ENCODE measurements at regions not wholly inside any gene's neighbourhood (a gene's known extent, or its start where the extent isn't known, plus 50 kb on each side); places are given as distances from the start of the nearest gene placed in this dataset.

DNA sequence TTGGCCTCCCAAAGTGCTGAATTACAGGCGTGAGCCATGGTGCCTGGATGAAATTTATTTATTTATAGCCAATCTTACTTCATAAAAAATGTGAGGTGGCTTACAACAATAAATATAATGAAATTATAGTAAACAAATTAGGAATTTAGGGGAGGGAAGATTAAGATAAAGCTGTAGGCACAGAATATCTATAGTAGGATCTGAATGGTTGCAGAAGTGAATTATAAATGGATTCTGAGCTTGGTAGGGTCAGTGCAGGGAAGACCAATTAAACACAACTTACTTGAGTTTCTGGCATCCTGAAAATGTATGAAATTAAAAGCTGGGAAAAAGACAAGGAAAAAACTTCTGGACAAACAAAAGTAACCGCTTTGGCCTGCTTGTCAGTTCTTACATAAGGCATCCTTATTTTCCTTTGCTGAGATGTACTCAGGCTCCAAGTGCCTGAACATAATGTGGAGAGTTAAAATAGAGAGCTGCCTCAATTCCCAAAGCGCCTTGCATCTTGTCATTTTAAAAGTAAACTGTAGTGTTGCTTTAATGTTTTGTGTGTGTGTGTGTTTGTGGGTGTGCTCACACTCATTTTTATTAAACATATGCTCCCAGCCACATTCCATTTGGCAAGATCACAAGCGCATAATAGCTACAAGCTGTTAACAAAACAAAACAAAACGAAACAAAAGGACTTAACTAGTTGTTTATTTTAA, 247.3 kb downstream of the S1PR1 start (continued):
- TF ChIP-seq, protein P1, sequence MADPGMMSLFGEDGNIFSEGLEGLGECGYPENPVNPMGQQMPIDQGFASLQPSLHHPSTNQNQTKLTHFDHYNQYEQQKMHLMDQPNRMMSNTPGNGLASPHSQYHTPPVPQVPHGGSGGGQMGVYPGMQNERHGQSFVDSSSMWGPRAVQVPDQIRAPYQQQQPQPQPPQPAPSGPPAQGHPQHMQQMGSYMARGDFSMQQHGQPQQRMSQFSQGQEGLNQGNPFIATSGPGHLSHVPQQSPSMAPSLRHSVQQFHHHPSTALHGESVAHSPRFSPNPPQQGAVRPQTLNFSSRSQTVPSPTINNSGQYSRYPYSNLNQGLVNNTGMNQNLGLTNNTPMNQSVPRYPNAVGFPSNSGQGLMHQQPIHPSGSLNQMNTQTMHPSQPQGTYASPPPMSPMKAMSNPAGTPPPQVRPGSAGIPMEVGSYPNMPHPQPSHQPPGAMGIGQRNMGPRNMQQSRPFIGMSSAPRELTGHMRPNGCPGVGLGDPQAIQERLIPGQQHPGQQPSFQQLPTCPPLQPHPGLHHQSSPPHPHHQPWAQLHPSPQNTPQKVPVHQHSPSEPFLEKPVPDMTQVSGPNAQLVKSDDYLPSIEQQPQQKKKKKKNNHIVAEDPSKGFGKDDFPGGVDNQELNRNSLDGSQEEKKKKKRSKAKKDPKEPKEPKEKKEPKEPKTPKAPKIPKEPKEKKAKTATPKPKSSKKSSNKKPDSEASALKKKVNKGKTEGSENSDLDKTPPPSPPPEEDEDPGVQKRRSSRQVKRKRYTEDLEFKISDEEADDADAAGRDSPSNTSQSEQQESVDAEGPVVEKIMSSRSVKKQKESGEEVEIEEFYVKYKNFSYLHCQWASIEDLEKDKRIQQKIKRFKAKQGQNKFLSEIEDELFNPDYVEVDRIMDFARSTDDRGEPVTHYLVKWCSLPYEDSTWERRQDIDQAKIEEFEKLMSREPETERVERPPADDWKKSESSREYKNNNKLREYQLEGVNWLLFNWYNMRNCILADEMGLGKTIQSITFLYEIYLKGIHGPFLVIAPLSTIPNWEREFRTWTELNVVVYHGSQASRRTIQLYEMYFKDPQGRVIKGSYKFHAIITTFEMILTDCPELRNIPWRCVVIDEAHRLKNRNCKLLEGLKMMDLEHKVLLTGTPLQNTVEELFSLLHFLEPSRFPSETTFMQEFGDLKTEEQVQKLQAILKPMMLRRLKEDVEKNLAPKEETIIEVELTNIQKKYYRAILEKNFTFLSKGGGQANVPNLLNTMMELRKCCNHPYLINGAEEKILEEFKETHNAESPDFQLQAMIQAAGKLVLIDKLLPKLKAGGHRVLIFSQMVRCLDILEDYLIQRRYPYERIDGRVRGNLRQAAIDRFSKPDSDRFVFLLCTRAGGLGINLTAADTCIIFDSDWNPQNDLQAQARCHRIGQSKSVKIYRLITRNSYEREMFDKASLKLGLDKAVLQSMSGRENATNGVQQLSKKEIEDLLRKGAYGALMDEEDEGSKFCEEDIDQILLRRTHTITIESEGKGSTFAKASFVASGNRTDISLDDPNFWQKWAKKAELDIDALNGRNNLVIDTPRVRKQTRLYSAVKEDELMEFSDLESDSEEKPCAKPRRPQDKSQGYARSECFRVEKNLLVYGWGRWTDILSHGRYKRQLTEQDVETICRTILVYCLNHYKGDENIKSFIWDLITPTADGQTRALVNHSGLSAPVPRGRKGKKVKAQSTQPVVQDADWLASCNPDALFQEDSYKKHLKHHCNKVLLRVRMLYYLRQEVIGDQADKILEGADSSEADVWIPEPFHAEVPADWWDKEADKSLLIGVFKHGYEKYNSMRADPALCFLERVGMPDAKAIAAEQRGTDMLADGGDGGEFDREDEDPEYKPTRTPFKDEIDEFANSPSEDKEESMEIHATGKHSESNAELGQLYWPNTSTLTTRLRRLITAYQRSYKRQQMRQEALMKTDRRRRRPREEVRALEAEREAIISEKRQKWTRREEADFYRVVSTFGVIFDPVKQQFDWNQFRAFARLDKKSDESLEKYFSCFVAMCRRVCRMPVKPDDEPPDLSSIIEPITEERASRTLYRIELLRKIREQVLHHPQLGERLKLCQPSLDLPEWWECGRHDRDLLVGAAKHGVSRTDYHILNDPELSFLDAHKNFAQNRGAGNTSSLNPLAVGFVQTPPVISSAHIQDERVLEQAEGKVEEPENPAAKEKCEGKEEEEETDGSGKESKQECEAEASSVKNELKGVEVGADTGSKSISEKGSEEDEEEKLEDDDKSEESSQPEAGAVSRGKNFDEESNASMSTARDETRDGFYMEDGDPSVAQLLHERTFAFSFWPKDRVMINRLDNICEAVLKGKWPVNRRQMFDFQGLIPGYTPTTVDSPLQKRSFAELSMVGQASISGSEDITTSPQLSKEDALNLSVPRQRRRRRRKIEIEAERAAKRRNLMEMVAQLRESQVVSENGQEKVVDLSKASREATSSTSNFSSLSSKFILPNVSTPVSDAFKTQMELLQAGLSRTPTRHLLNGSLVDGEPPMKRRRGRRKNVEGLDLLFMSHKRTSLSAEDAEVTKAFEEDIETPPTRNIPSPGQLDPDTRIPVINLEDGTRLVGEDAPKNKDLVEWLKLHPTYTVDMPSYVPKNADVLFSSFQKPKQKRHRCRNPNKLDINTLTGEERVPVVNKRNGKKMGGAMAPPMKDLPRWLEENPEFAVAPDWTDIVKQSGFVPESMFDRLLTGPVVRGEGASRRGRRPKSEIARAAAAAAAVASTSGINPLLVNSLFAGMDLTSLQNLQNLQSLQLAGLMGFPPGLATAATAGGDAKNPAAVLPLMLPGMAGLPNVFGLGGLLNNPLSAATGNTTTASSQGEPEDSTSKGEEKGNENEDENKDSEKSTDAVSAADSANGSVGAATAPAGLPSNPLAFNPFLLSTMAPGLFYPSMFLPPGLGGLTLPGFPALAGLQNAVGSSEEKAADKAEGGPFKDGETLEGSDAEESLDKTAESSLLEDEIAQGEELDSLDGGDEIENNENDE (IDR thresholded peaks at IDR 0.05; ENCODE audit: insufficient replicate concordance, low read length), result no peak
- no peak for TF ChIP-seq SIX5 (IDR thresholded peaks at IDR 0.05; ENCODE audit: low read depth, low read length)
- TF ChIP-seq TAF1 (IDR thresholded peaks at IDR 0.05; ENCODE audit: low read depth, low read length), result no peak
- no peak for TF ChIP-seq NRF1 (IDR thresholded peaks at IDR 0.05; ENCODE audit: low read depth, low read length)
- TF ChIP-seq MAFK (IDR thresholded peaks at IDR 0.05; ENCODE audit: low read depth, low read length), result no peak
- TF ChIP-seq FOSL1 (IDR thresholded peaks at IDR 0.05; ENCODE audit: insufficient read depth, low read depth, low read length), result no peak
- TF ChIP-seq EGR1 (IDR thresholded peaks at IDR 0.05; ENCODE audit: borderline replicate concordance, low read depth, low read length), result no peak
- no peak for TF ChIP-seq POU5F1 (IDR thresholded peaks at IDR 0.05; ENCODE audit: low read depth, low read length)
- no peak for TF ChIP-seq HDAC2 (IDR thresholded peaks at IDR 0.05; ENCODE audit: borderline replicate concordance in 1 of 2, low read depth in 2 of 2, low read length in 2 of 2)
- TF ChIP-seq SIN3A (conservative IDR thresholded peaks at IDR 0.05 in 1 of 2, IDR thresholded peaks at IDR 0.05 in 1 of 2; ENCODE audit: low read depth in 1 of 2, low read length in 2 of 2), result no peak
- no peak for TF ChIP-seq SP2 (IDR thresholded peaks at IDR 0.05; ENCODE audit: low read length)
